ENCODE measurements at regions not wholly inside any gene's neighbourhood (a gene's known extent, or its start where the extent isn't known, plus 50 kb on each side); places are given as distances from the start of the nearest gene placed in this dataset.

DNA sequence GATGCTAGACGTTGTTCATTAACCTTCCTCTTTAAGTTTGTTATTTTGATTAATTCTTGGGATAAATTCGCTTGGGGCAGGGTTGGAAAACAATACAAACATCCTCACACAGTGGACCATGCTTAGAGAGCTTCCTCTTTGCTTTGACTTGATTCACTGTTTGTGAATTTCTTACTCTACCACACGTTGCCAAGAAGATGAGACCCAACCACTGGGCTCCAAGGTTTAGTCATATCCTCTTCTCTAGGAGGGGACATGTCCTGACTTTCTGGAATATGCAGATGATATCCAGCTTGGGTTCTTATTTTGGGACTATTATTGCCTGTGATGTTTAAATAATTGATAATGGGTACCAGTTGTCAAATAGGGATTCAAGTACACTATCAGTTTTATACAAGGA is 428.2 kb downstream of the ATP23 start:
- TF ChIP-seq TCF7L2 (IDR thresholded peaks at IDR 0.05; ENCODE audit: borderline replicate concordance, extremely low read depth, insufficient read depth, insufficient read length) (no peak), POLR2A (IDR thresholded peaks at IDR 0.05; ENCODE audit: borderline replicate concordance, extremely low read depth, insufficient read depth, insufficient read length) (no peak)
- TF ChIP-seq, protein P1, sequence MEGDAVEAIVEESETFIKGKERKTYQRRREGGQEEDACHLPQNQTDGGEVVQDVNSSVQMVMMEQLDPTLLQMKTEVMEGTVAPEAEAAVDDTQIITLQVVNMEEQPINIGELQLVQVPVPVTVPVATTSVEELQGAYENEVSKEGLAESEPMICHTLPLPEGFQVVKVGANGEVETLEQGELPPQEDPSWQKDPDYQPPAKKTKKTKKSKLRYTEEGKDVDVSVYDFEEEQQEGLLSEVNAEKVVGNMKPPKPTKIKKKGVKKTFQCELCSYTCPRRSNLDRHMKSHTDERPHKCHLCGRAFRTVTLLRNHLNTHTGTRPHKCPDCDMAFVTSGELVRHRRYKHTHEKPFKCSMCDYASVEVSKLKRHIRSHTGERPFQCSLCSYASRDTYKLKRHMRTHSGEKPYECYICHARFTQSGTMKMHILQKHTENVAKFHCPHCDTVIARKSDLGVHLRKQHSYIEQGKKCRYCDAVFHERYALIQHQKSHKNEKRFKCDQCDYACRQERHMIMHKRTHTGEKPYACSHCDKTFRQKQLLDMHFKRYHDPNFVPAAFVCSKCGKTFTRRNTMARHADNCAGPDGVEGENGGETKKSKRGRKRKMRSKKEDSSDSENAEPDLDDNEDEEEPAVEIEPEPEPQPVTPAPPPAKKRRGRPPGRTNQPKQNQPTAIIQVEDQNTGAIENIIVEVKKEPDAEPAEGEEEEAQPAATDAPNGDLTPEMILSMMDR (IDR thresholded peaks at IDR 0.05 in 2 of 3, conservative IDR thresholded peaks at IDR 0.05 in 1 of 3; ENCODE audit: borderline replicate concordance in 1 of 3, insufficient read depth in 1 of 3, low read depth in 2 of 3, low read length in 2 of 3): no peak
